Stomach (tissue), 4 donors: ENCODE measurements at regions not wholly inside any gene's neighbourhood (a gene's known extent, or its start where the extent isn't known, plus 50 kb on each side); places are given as distances from the start of the nearest gene placed in this dataset.
"Not testable (repeated sequence)": the region's sequence is repeated elsewhere in the genome, so short reads cannot be mapped to it uniquely, and the experiment has no call there.

ENCODE experiments used
- EP300 ChIP-seq: sonication (generic); formaldehyde crosslinking; IDR thresholded peaks from one replicate; pipeline ENCODE4 v1.6.1; 2017; ENCODE audit warnings: antibody characterized with exemption
- POLR2A ChIP-seq, 4 donors: fragments of 450-650 bp; IDR thresholded peaks; one replicate each; pipeline ENCODE4 v1.6.1; 2016; ENCODE audit warnings: antibody characterized with exemption in 4 of 4, control low read depth in 2 of 4, mild to moderate bottlenecking in 1 of 4, moderate library complexity in 1 of 4
- TF ChIP-seq, protein P1 (sequence below), 7 experiments: fragments of 450-650 bp in 4 of 7; fragments of 200-600 bp in 3 of 7; sonication (generic) in 3 of 7; IDR thresholded peaks; one replicate each; pipeline ENCODE4 v1.5.1; 2016 to 2019; ENCODE audit warnings: antibody characterized with exemption in 7 of 7, control low read depth in 2 of 7, mild to moderate bottlenecking in 1 of 7

DNA sequence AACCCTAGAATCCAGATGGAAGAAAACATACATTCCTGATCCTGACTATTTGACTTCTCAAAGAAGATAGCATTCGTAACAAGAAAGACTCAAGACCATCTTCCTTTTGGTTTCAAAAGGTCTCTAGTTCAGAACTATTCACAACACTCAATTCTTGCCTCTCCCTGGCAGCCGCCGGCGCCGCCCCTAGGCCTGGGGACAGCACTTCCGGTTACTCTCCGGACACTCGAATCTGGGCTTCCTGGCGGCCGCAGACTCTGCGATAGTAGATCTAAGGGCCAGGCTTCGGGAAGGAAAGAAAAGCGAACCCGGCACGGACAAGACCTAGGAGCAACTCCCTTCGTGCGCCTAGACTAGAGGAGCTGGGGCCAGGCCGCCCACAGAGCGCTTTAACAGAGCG, 107.8 kb upstream of the CCDC180 start:
- TF ChIP-seq, protein P1, sequence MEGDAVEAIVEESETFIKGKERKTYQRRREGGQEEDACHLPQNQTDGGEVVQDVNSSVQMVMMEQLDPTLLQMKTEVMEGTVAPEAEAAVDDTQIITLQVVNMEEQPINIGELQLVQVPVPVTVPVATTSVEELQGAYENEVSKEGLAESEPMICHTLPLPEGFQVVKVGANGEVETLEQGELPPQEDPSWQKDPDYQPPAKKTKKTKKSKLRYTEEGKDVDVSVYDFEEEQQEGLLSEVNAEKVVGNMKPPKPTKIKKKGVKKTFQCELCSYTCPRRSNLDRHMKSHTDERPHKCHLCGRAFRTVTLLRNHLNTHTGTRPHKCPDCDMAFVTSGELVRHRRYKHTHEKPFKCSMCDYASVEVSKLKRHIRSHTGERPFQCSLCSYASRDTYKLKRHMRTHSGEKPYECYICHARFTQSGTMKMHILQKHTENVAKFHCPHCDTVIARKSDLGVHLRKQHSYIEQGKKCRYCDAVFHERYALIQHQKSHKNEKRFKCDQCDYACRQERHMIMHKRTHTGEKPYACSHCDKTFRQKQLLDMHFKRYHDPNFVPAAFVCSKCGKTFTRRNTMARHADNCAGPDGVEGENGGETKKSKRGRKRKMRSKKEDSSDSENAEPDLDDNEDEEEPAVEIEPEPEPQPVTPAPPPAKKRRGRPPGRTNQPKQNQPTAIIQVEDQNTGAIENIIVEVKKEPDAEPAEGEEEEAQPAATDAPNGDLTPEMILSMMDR (IDR thresholded peaks at IDR 0.05) = not testable (repeated sequence)
- not testable (repeated sequence) for TF ChIP-seq EP300; POLR2A (IDR thresholded peaks at IDR 0.05)
